ENCODE measurements at regions not wholly inside any gene's neighbourhood (a gene's known extent, or its start where the extent isn't known, plus 50 kb on each side); places are given as distances from the start of the nearest gene placed in this dataset.
A peak's percentile ranks its signal among the peaks of the same experiment; 100 is the strongest.

GRCh38 chr5:145242551-145242950 lies 592.6 kb downstream of the PRELID2 start:
- H3K27me3 ChIP-seq (ENCODE audit: insufficient read depth, poor library complexity, severe bottlenecking), result no peaks in the 10 kb centered on the region
- no peak overlapping the region for H3K27ac ChIP-seq (replicated peaks)
- TF ChIP-seq SPI1 (IDR thresholded peaks at IDR 0.05; ENCODE audit: borderline replicate concordance, low read depth) (no peak), CTCF (IDR thresholded peaks at IDR 0.05; ENCODE audit: insufficient read depth, low read length) (no peak), GABPA (IDR thresholded peaks at IDR 0.05; ENCODE audit: low read depth) (no peak), POLR2AphosphoS5 (IDR thresholded peaks at IDR 0.05; ENCODE audit: low read depth) (no peak)
- TF ChIP-seq, protein P1, sequence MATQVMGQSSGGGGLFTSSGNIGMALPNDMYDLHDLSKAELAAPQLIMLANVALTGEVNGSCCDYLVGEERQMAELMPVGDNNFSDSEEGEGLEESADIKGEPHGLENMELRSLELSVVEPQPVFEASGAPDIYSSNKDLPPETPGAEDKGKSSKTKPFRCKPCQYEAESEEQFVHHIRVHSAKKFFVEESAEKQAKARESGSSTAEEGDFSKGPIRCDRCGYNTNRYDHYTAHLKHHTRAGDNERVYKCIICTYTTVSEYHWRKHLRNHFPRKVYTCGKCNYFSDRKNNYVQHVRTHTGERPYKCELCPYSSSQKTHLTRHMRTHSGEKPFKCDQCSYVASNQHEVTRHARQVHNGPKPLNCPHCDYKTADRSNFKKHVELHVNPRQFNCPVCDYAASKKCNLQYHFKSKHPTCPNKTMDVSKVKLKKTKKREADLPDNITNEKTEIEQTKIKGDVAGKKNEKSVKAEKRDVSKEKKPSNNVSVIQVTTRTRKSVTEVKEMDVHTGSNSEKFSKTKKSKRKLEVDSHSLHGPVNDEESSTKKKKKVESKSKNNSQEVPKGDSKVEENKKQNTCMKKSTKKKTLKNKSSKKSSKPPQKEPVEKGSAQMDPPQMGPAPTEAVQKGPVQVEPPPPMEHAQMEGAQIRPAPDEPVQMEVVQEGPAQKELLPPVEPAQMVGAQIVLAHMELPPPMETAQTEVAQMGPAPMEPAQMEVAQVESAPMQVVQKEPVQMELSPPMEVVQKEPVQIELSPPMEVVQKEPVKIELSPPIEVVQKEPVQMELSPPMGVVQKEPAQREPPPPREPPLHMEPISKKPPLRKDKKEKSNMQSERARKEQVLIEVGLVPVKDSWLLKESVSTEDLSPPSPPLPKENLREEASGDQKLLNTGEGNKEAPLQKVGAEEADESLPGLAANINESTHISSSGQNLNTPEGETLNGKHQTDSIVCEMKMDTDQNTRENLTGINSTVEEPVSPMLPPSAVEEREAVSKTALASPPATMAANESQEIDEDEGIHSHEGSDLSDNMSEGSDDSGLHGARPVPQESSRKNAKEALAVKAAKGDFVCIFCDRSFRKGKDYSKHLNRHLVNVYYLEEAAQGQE (IDR thresholded peaks at IDR 0.05; ENCODE audit: insufficient replicate concordance, low read depth), result no peak
- no peak overlapping the region for H3K4me3 ChIP-seq (replicated peaks; ENCODE audit: insufficient read depth, low read length)
- no peak for DNase-seq (ENCODE audit: low read depth in 1 of 2, low spot score in 1 of 2)

GRCh38 chr5:145237843-145238242 lies 597.3 kb downstream of the PRELID2 start:
- H3K27me3 ChIP-seq (ENCODE audit: insufficient read depth, poor library complexity, severe bottlenecking), result no peaks in the 10 kb centered on the region
- no peak overlapping the region for H3K4me3 ChIP-seq (replicated peaks; ENCODE audit: insufficient read depth, low read length)
- TF ChIP-seq CTCF (IDR thresholded peaks at IDR 0.05; ENCODE audit: insufficient read depth, low read length) (no peak), POLR2AphosphoS5 (IDR thresholded peaks at IDR 0.05; ENCODE audit: low read depth) (no peak), SPI1 (IDR thresholded peaks at IDR 0.05; ENCODE audit: borderline replicate concordance, low read depth) (no peak), GABPA (IDR thresholded peaks at IDR 0.05; ENCODE audit: low read depth) (no peak)
- TF ChIP-seq, protein P1 (IDR thresholded peaks at IDR 0.05; ENCODE audit: insufficient replicate concordance, low read depth), result no peak
- peak; percentile 3 to 48 for DNase-seq (ENCODE audit: low read depth in 1 of 2, low spot score in 1 of 2)
- H3K27ac ChIP-seq (replicated peaks), result no peak overlapping the region

- Histone ChIP-seq H3K27me3 (ENCODE audit: insufficient read depth, poor library complexity, severe bottlenecking) (no peaks in the 10 kb centered on the region), H3K4me3 (replicated peaks; ENCODE audit: insufficient read depth, low read length) (no peak overlapping the region), H3K27ac (replicated peaks) (no peak overlapping the region)
- no peak for DNase-seq (ENCODE audit: low read depth in 1 of 2, low spot score in 1 of 2)
- no peak for TF ChIP-seq GABPA (IDR thresholded peaks at IDR 0.05; ENCODE audit: low read depth)
Observed at GRCh38 chr5:145236983-145237382, 598.2 kb downstream of the PRELID2 start.

DNA sequence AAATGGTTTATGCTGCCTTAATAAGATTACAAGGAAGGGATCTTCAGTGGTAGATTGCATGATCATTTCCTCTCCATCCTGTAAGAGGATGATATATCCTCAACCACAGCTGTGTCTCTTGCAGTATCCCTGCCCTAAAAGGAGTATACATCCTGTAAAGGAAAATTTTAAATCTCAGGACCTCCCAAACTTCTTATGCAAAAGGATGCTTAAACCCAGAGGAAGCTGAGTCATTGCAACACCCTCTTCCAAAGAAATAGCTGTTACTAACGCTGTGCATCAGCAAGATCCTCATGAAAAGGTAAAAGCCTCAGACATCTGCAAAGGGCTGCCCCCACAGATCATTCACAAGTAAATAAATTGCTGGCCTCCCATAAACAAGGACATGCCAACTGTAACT lies 599.0 kb downstream of the PRELID2 start:
- Histone ChIP-seq H3K27ac (replicated peaks) (no peak overlapping the region), H3K27me3 (ENCODE audit: insufficient read depth, poor library complexity, severe bottlenecking) (no peaks in the 10 kb centered on the region), H3K4me3 (replicated peaks; ENCODE audit: insufficient read depth, low read length) (no peak overlapping the region)
- no peak for DNase-seq (ENCODE audit: low read depth in 1 of 2, low spot score in 1 of 2)
- TF ChIP-seq CTCF (IDR thresholded peaks at IDR 0.05; ENCODE audit: insufficient read depth, low read length) (no peak), GABPA (IDR thresholded peaks at IDR 0.05; ENCODE audit: low read depth) (no peak), POLR2AphosphoS5 (IDR thresholded peaks at IDR 0.05; ENCODE audit: low read depth) (no peak), SPI1 (IDR thresholded peaks at IDR 0.05; ENCODE audit: borderline replicate concordance, low read depth) (no peak)
- TF ChIP-seq, protein P1 (IDR thresholded peaks at IDR 0.05; ENCODE audit: insufficient replicate concordance, low read depth), result no peak
